ENCODE measurements at regions not wholly inside any gene's neighbourhood (a gene's known extent, or its start where the extent isn't known, plus 50 kb on each side); places are given as distances from the start of the nearest gene placed in this dataset.

- ATAC-seq (ENCODE audit: poor library complexity) (no peak), DNase-seq (no peak)
- intact Hi-C loops (cut with DNase I, micrococcal nuclease) = no loop called here
- Mint-ChIP-seq H3K4me3 (no peak overlapping the region), H3K36me3 (ENCODE audit: low read depth) (no peaks in the 10 kb centered on the region), H3K4me1 (ENCODE audit: low read depth) (no peaks in the 10 kb centered on the region), H3K27me3 (no peaks in the 10 kb centered on the region), H3K9me3 (no peaks in the 10 kb centered on the region), H3K27ac (no peak overlapping the region)
- Histone ChIP-seq H3K4me3 (ENCODE audit: low read length) (no peak overlapping the region), H3K4me1 (ENCODE audit: insufficient read depth, low read length) (no peaks in the 10 kb centered on the region), H3K27ac (ENCODE audit: low read depth in 1 of 2, low read length in 2 of 2) (no peak overlapping the region), H3K27me3 (ENCODE audit: control insufficient read depth in 1 of 2, insufficient read depth in 2 of 2, low read length in 2 of 2) (no peaks in the 10 kb centered on the region), H3K36me3 (ENCODE audit: insufficient read depth, low read length) (no peaks in the 10 kb centered on the region), H3K9me3 (ENCODE audit: control insufficient read depth in 1 of 2, insufficient read depth in 1 of 2, low read length in 2 of 2) (peaks cover 0 to 10% of the 10 kb centered on the region in 2 experiments)
- TF ChIP-seq, protein P1, sequence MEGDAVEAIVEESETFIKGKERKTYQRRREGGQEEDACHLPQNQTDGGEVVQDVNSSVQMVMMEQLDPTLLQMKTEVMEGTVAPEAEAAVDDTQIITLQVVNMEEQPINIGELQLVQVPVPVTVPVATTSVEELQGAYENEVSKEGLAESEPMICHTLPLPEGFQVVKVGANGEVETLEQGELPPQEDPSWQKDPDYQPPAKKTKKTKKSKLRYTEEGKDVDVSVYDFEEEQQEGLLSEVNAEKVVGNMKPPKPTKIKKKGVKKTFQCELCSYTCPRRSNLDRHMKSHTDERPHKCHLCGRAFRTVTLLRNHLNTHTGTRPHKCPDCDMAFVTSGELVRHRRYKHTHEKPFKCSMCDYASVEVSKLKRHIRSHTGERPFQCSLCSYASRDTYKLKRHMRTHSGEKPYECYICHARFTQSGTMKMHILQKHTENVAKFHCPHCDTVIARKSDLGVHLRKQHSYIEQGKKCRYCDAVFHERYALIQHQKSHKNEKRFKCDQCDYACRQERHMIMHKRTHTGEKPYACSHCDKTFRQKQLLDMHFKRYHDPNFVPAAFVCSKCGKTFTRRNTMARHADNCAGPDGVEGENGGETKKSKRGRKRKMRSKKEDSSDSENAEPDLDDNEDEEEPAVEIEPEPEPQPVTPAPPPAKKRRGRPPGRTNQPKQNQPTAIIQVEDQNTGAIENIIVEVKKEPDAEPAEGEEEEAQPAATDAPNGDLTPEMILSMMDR (IDR thresholded peaks at IDR 0.05) = no peak
- ChIA-PET POLR2A (no interaction called here), CTCF (no interaction called here)
Measured at GRCh38 chr18:76055025-76055424, 440.0 kb downstream of the ZNF516 start.

DNA sequence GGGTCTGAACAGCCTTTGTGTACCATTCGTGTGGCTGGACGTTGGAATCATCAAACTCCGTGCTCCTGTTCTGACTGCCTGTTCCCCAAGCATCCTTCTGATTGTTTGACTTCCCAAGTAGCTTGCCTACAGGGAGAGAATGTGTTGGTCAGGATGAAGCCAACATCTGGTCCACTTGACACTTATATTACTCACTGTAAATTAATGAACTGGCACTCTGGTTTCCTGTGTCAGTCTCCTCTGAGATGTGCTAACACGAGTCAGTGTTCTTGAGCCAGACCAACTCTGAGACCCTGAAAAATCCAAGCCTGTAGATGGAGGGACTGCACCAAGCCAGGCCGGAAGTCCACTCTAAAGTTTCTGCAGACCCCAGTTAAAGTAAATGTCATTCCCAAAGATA, 440.9 kb downstream of the ZNF516 start:
- Mint-ChIP-seq H3K36me3 (ENCODE audit: low read depth) (no peaks in the 10 kb centered on the region), H3K27ac (no peak overlapping the region), H3K27me3 (no peaks in the 10 kb centered on the region), H3K9me3 (no peaks in the 10 kb centered on the region), H3K4me1 (ENCODE audit: low read depth) (no peaks in the 10 kb centered on the region), H3K4me3 (no peak overlapping the region)
- H3K4me3 ChIP-seq (ENCODE audit: low read length) = no peak overlapping the region
- POLR2A ChIA-PET = no interaction called here
- CTCF ChIA-PET = no interaction called here
- no peaks in the 10 kb centered on the region for H3K27me3 ChIP-seq (ENCODE audit: control insufficient read depth in 1 of 2, insufficient read depth in 2 of 2, low read length in 2 of 2)
- DNase-seq = no peak
- H3K4me1 ChIP-seq (ENCODE audit: insufficient read depth, low read length) = no peaks in the 10 kb centered on the region
- TF ChIP-seq, protein P1 (IDR thresholded peaks at IDR 0.05) = no peak
- H3K27ac ChIP-seq (ENCODE audit: low read depth in 1 of 2, low read length in 2 of 2) = no peak overlapping the region
- intact Hi-C loops (cut with DNase I, micrococcal nuclease) = no loop called here
- no peaks in the 10 kb centered on the region for H3K36me3 ChIP-seq (ENCODE audit: insufficient read depth, low read length)
- H3K9me3 ChIP-seq (ENCODE audit: control insufficient read depth in 1 of 2, insufficient read depth in 1 of 2, low read length in 2 of 2) = peaks cover 0 to 10% of the 10 kb centered on the region in 2 experiments
- ATAC-seq (ENCODE audit: poor library complexity) = no peak

- no peak for DNase-seq
- CTCF ChIA-PET = no interaction called here
- H3K27ac Mint-ChIP-seq = no peak overlapping the region
- Histone ChIP-seq H3K27me3 (ENCODE audit: control insufficient read depth in 1 of 2, insufficient read depth in 2 of 2, low read length in 2 of 2) (no peaks in the 10 kb centered on the region), H3K9me3 (ENCODE audit: control insufficient read depth in 1 of 2, insufficient read depth in 1 of 2, low read length in 2 of 2) (peaks cover 0 to 10% of the 10 kb centered on the region in 2 experiments), H3K4me3 (ENCODE audit: low read length) (no peak overlapping the region), H3K4me1 (ENCODE audit: insufficient read depth, low read length) (no peaks in the 10 kb centered on the region), H3K36me3 (ENCODE audit: insufficient read depth, low read length) (no peaks in the 10 kb centered on the region), H3K27ac (ENCODE audit: low read depth in 1 of 2, low read length in 2 of 2) (no peak overlapping the region)
- H3K36me3 Mint-ChIP-seq (ENCODE audit: low read depth) = no peaks in the 10 kb centered on the region
- H3K4me1 Mint-ChIP-seq (ENCODE audit: low read depth) = no peaks in the 10 kb centered on the region
- no peaks in the 10 kb centered on the region for H3K9me3 Mint-ChIP-seq
- no peak for ATAC-seq (ENCODE audit: poor library complexity)
- TF ChIP-seq, protein P1 (IDR thresholded peaks at IDR 0.05) = no peak
- no peaks in the 10 kb centered on the region for H3K27me3 Mint-ChIP-seq
- POLR2A ChIA-PET = no interaction called here
- no peak overlapping the region for H3K4me3 Mint-ChIP-seq
- intact Hi-C loops (cut with DNase I, micrococcal nuclease) = no loop called here
Measured at GRCh38 chr18:76053551-76053950, 441.5 kb downstream of the ZNF516 start.
